Upper lobe of right lung (tissue), 1 donor: ENCODE measurements at regions not wholly inside any gene's neighbourhood (a gene's known extent, or its start where the extent isn't known, plus 50 kb on each side); places are given as distances from the start of the nearest gene placed in this dataset.

Source experiments
- ATAC-seq: fragments of 200-7000 bp; cut with Tn5 transposase; one replicate; pipeline ENCODE4 v1.9.1; 2020; ENCODE audit warnings: mild to moderate bottlenecking, moderate library complexity
- DNase-seq: peaks from one replicate; pipeline ENCODE4 v3.0.0-alpha.2; 2020
- H3K27ac ChIP-seq: fragments of 200-600 bp; one replicate; pipeline ENCODE4 v1.8.0; 2022
- H3K27me3 ChIP-seq: fragments of 200-600 bp; one replicate; pipeline ENCODE4 v1.8.0; 2022; ENCODE audit warnings: mild to moderate bottlenecking
- H3K36me3 ChIP-seq: fragments of 200-600 bp; one replicate; pipeline ENCODE4 v1.8.0; 2022
- H3K4me1 ChIP-seq: fragments of 200-600 bp; one replicate; pipeline ENCODE4 v1.8.0; 2022
- H3K4me3 ChIP-seq: fragments of 200-600 bp; one replicate; pipeline ENCODE4 v1.8.0; 2022; ENCODE audit warnings: mild to moderate bottlenecking
- H3K9me3 ChIP-seq: fragments of 200-600 bp; one replicate; pipeline ENCODE4 v1.8.0; 2022
- intact Hi-C: fragments of 100-400 bp; cut with DNase I; formaldehyde crosslinking; loops from one replicate; pipeline ENCODE4 v1.11.0; 2022
- TF ChIP-seq, protein P1 (sequence below): fragments of 200-600 bp; IDR thresholded peaks from one replicate; pipeline ENCODE4 v1.8.0; 2022; ENCODE audit warnings: antibody characterized with exemption
- donor health status: DM: no; HTN: yes; CAD: no; lungs with severe emphysema.

DNA sequence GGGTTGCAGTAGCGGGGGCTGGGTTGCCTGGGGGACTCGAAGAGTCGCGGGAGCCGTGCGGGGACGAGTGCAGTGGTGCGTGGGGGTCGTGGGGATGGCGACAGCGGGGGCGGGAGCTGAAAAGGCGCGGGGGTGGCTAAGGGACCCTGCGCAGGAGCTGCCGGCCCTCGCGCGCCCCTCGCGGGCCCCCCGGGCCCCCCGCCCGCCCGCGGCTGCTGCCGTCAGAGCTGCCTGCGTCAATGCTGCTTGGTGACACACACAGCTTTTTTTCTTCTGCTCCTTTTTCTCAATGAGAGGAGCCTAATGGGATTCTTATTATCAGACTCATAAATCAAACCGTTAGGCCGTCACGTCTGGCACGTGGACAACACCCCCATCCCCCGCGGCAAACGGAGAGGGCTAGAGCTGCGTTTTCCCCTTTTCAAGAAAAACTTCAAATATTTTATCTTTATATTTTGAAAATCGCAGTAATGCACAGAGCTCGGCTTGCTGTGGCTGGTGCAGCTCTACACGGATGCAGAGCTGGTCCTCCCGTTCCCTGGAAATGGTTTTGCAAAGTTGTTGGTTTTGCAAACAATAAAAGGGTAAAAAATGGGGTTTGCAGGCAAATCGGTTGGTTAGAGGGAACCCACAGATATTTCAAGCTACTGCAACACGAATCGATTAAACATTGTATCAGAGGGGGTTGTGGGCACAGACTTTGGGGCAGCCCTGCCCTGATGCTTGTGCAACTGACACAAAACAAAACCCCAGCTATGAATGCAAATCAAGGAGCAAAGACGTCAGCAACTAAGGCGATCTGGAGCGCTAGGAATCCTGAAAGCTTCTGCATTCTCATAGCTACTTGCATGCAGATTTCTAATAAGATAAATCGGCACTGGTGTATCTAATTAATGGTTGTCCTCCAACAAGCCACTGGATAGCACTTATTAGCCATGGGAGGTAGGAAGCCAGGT is 161.4 kb downstream of the TBXT start:
- peak; percentile 56 for ATAC-seq
- peak overlapping the region; percentile 19 for H3K4me3 ChIP-seq
- no peaks in the 10 kb centered on the region for H3K36me3 ChIP-seq
- TF ChIP-seq, protein P1, sequence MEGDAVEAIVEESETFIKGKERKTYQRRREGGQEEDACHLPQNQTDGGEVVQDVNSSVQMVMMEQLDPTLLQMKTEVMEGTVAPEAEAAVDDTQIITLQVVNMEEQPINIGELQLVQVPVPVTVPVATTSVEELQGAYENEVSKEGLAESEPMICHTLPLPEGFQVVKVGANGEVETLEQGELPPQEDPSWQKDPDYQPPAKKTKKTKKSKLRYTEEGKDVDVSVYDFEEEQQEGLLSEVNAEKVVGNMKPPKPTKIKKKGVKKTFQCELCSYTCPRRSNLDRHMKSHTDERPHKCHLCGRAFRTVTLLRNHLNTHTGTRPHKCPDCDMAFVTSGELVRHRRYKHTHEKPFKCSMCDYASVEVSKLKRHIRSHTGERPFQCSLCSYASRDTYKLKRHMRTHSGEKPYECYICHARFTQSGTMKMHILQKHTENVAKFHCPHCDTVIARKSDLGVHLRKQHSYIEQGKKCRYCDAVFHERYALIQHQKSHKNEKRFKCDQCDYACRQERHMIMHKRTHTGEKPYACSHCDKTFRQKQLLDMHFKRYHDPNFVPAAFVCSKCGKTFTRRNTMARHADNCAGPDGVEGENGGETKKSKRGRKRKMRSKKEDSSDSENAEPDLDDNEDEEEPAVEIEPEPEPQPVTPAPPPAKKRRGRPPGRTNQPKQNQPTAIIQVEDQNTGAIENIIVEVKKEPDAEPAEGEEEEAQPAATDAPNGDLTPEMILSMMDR = no peak
- no peak overlapping the region for H3K27ac ChIP-seq
- peaks cover 7% of the 10 kb centered on the region for H3K4me1 ChIP-seq
- DNase-seq = no peak
- intact Hi-C loops = no loop called here
- no peaks in the 10 kb centered on the region for H3K9me3 ChIP-seq
- peaks cover 62% of the 10 kb centered on the region for H3K27me3 ChIP-seq

DNA sequence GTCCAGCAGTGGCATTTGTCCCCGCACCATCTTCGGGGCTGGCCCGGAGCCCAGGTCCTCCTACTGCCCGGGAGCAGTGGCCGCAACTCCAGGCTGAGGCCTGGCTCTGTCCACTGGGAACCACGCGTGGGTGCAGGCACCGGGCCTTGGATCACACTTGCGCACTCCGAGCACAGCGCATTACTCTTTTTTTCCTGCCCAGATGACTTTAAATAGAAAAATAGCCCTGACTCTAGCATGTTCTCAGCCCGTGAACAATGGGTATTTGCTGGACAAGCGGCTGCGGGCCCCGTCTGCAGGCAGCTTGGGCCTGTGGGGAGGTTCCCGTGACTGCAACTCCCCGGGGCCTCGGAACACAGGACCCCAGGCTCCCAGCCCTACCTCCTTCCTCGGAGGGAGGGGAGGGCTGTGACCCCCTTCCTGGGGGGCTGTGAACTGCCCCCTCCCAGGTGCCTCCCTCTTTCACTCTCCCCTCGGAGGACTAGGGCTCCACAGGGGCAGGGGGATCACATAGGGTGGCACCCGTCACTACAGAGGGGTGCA is 162.2 kb downstream of the TBXT start:
- intact Hi-C loops = no loop called here
- H3K36me3 ChIP-seq = no peaks in the 10 kb centered on the region
- no peak overlapping the region for H3K27ac ChIP-seq
- DNase-seq (no peak), ATAC-seq (peak; percentile 19)
- peak overlapping the region; percentile 19 for H3K4me3 ChIP-seq
- no peaks in the 10 kb centered on the region for H3K9me3 ChIP-seq
- TF ChIP-seq, protein P1 = no peak
- H3K4me1 ChIP-seq = peaks cover 7% of the 10 kb centered on the region
- H3K27me3 ChIP-seq = peaks cover 55% of the 10 kb centered on the region

DNA sequence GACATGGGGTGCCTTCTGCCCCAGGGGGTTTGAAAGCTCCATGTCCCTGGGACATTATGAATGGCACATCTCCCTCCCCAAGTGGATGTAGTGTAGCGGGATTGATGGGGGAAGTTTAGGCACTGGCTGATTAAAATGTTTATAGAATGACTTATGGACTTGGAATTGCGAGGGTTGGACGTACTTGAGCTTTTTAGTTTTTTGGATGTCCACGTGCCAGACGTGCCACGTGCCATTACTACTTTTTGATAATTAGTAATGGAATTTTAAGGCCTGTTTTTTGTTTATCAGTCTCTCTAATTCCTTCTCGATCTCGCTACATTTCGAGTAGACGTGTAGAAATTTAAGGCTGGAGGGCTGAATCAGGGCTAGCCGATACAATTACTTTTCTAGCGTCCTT is 162.8 kb downstream of the TBXT start:
- no peaks in the 10 kb centered on the region for H3K36me3 ChIP-seq
- DNase-seq = no peak
- H3K9me3 ChIP-seq = no peaks in the 10 kb centered on the region
- no peak overlapping the region for H3K27ac ChIP-seq
- intact Hi-C loops = no loop called here
- no peak overlapping the region for H3K4me3 ChIP-seq
- TF ChIP-seq, protein P1 = no peak
- H3K4me1 ChIP-seq = peaks cover 7% of the 10 kb centered on the region
- peaks cover 50% of the 10 kb centered on the region for H3K27me3 ChIP-seq
- no peak for ATAC-seq

GRCh38 chr6:166004471-166004870 is 163.2 kb downstream of the TBXT start:
- intact Hi-C loops = no loop called here
- Histone ChIP-seq H3K36me3 (no peaks in the 10 kb centered on the region), H3K27ac (no peak overlapping the region), H3K9me3 (no peaks in the 10 kb centered on the region), H3K27me3 (peaks cover 46% of the 10 kb centered on the region), H3K4me3 (no peak overlapping the region), H3K4me1 (peaks cover 7% of the 10 kb centered on the region)
- TF ChIP-seq, protein P1 = no peak
- ATAC-seq = no peak
- no peak for DNase-seq

DNA sequence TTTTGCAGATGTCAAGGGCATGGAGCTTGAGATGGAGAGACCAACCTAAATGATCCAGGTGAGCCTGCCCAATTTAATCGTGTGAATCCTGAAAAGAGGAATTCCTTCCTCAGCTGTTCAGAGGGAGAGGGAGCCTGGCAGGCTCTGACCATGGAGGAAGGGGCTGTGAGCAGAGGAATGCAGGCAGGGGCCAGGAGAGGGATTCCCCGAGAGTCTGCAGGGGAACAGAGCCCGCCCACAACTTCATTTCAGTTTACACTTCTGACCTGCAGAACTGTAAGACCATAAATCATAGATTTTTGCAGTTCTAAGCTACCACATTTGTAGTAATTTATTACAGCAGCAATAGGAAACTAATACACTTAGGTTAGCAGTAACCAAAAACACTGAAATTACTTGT is 164.1 kb downstream of the TBXT start:
- intact Hi-C loops = no loop called here
- DNase-seq (no peak), ATAC-seq (no peak)
- Histone ChIP-seq H3K9me3 (no peaks in the 10 kb centered on the region), H3K4me1 (peaks cover 7% of the 10 kb centered on the region), H3K36me3 (no peaks in the 10 kb centered on the region), H3K4me3 (no peak overlapping the region), H3K27ac (no peak overlapping the region), H3K27me3 (peaks cover 37% of the 10 kb centered on the region)
- TF ChIP-seq, protein P1 = no peak
